ENCODE measurements at regions not wholly inside any gene's neighbourhood (a gene's known extent, or its start where the extent isn't known, plus 50 kb on each side); places are given as distances from the start of the nearest gene placed in this dataset.

GRCh38 chr16:5619304-5619703 is 521.7 kb upstream of the EEF2KMT start:
- H3K27me3 ChIP-seq (ENCODE audit: control insufficient read depth, low read length): no peaks in the 10 kb centered on the region
- H3K27ac ChIP-seq (ENCODE audit: low read depth, low read length): no peak overlapping the region
- H3K4me2 ChIP-seq (ENCODE audit: low read length): no peak overlapping the region
- H3K4me3 ChIP-seq (ENCODE audit: low read length): no peak overlapping the region
- TF ChIP-seq EZH2phosphoT487 (IDR thresholded peaks at IDR 0.05; ENCODE audit: borderline replicate concordance, low read length): no peak
- TF ChIP-seq, protein P1, sequence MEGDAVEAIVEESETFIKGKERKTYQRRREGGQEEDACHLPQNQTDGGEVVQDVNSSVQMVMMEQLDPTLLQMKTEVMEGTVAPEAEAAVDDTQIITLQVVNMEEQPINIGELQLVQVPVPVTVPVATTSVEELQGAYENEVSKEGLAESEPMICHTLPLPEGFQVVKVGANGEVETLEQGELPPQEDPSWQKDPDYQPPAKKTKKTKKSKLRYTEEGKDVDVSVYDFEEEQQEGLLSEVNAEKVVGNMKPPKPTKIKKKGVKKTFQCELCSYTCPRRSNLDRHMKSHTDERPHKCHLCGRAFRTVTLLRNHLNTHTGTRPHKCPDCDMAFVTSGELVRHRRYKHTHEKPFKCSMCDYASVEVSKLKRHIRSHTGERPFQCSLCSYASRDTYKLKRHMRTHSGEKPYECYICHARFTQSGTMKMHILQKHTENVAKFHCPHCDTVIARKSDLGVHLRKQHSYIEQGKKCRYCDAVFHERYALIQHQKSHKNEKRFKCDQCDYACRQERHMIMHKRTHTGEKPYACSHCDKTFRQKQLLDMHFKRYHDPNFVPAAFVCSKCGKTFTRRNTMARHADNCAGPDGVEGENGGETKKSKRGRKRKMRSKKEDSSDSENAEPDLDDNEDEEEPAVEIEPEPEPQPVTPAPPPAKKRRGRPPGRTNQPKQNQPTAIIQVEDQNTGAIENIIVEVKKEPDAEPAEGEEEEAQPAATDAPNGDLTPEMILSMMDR (IDR thresholded peaks at IDR 0.05; ENCODE audit: low read depth, low read length, poor library complexity, severe bottlenecking): no peak
- no peaks in the 10 kb centered on the region for H3K4me1 ChIP-seq (ENCODE audit: control insufficient read depth, low read length)
- no peaks in the 10 kb centered on the region for H3K79me2 ChIP-seq (ENCODE audit: control insufficient read depth, low read length)
- no peaks in the 10 kb centered on the region for H3F3A ChIP-seq (ENCODE audit: control insufficient read depth, insufficient read depth)
- H4K20me1 ChIP-seq (ENCODE audit: control insufficient read depth, insufficient read depth, low read depth, low read length): no peaks in the 10 kb centered on the region
- no peaks in the 10 kb centered on the region for H3K9me2 ChIP-seq (replicated peaks; ENCODE audit: control insufficient read depth, low read length)
- no peaks in the 10 kb centered on the region for H3K9me3 ChIP-seq (ENCODE audit: control insufficient read depth, insufficient read depth, low read length)
- H3K36me3 ChIP-seq (ENCODE audit: control insufficient read depth, low read length): no peaks in the 10 kb centered on the region

- Histone ChIP-seq H3K4me2 (ENCODE audit: low read length) (no peak overlapping the region), H3K9me3 (ENCODE audit: control insufficient read depth, insufficient read depth, low read length) (no peaks in the 10 kb centered on the region), H3K36me3 (ENCODE audit: control insufficient read depth, low read length) (no peaks in the 10 kb centered on the region), H3K9me2 (replicated peaks; ENCODE audit: control insufficient read depth, low read length) (no peaks in the 10 kb centered on the region), H3K4me1 (ENCODE audit: control insufficient read depth, low read length) (no peaks in the 10 kb centered on the region), H3K4me3 (ENCODE audit: low read length) (no peak overlapping the region), H3F3A (ENCODE audit: control insufficient read depth, insufficient read depth) (no peaks in the 10 kb centered on the region), H3K27ac (ENCODE audit: low read depth, low read length) (no peak overlapping the region), H4K20me1 (ENCODE audit: control insufficient read depth, insufficient read depth, low read depth, low read length) (no peaks in the 10 kb centered on the region), H3K79me2 (ENCODE audit: control insufficient read depth, low read length) (no peaks in the 10 kb centered on the region), H3K27me3 (ENCODE audit: control insufficient read depth, low read length) (no peaks in the 10 kb centered on the region)
- TF ChIP-seq, protein P1 (IDR thresholded peaks at IDR 0.05; ENCODE audit: low read depth, low read length, poor library complexity, severe bottlenecking): no peak
- TF ChIP-seq EZH2phosphoT487 (IDR thresholded peaks at IDR 0.05; ENCODE audit: borderline replicate concordance, low read length): no peak
These were observed 519.2 kb upstream of the EEF2KMT start for GRCh38 chr16:5616841-5617240.

GRCh38 chr16:5615868-5616642 is 518.5 kb upstream of the EEF2KMT start:
- Histone ChIP-seq H4K20me1 (ENCODE audit: control insufficient read depth, insufficient read depth, low read depth, low read length) (no peaks in the 10 kb centered on the region), H3K27me3 (ENCODE audit: control insufficient read depth, low read length) (no peaks in the 10 kb centered on the region), H3K4me3 (ENCODE audit: low read length) (no peak overlapping the region), H3K79me2 (ENCODE audit: control insufficient read depth, low read length) (no peaks in the 10 kb centered on the region), H3K4me2 (ENCODE audit: low read length) (peak overlapping the region; percentile 27), H3K4me1 (ENCODE audit: control insufficient read depth, low read length) (no peaks in the 10 kb centered on the region), H3K9me3 (ENCODE audit: control insufficient read depth, insufficient read depth, low read length) (no peaks in the 10 kb centered on the region), H3K27ac (ENCODE audit: low read depth, low read length) (no peak overlapping the region), H3F3A (ENCODE audit: control insufficient read depth, insufficient read depth) (no peaks in the 10 kb centered on the region), H3K36me3 (ENCODE audit: control insufficient read depth, low read length) (no peaks in the 10 kb centered on the region), H3K9me2 (replicated peaks; ENCODE audit: control insufficient read depth, low read length) (no peaks in the 10 kb centered on the region)
- TF ChIP-seq, protein P1 (IDR thresholded peaks at IDR 0.05; ENCODE audit: low read depth, low read length, poor library complexity, severe bottlenecking): peak; percentile 90
- no peak for TF ChIP-seq EZH2phosphoT487 (IDR thresholded peaks at IDR 0.05; ENCODE audit: borderline replicate concordance, low read length)
